ENCODE measurements at regions not wholly inside any gene's neighbourhood (a gene's known extent, or its start where the extent isn't known, plus 50 kb on each side); places are given as distances from the start of the nearest gene placed in this dataset.

- no peak for TF ChIP-seq REST (IDR thresholded peaks at IDR 0.05; ENCODE audit: unreplicated experiment)
- no peak for TF ChIP-seq ZNF462 (CRISPR knock-in tag; IDR thresholded peaks at IDR 0.05)
Observed at GRCh38 chr14:80080601-80081000, 130.7 kb downstream of the DIO2 start (continued).

- no peak overlapping the region for H2AFZ ChIP-seq
- H3K4me1 ChIP-seq (ENCODE audit: insufficient read depth): no peaks in the 10 kb centered on the region
- H3K4me1 Mint-ChIP-seq: no peaks in the 10 kb centered on the region; the same call in 2 of the 3 replicates
- peaks cover 2% of the 10 kb centered on the region for H3K27me3 Mint-ChIP-seq (ENCODE audit: insufficient read depth, low read depth, poor library complexity)
- H3K9me3 Mint-ChIP-seq: no peaks in the 10 kb centered on the region
- H3K79me2 ChIP-seq (replicated peaks; ENCODE audit: insufficient read depth): no peaks in the 10 kb centered on the region
- DNase-seq (ENCODE audit: low spot score): no peak
- no peak overlapping the region for H3K27ac ChIP-seq (ENCODE audit: low read depth)
- H3K4me3 Mint-ChIP-seq: no peak overlapping the region
- no peak for ATAC-seq
- no peaks in the 10 kb centered on the region for H3K36me3 ChIP-seq (ENCODE audit: insufficient read depth)
- no peaks in the 10 kb centered on the region for H4K20me1 ChIP-seq (replicated peaks; ENCODE audit: insufficient read depth)
- no peak overlapping the region for H3K27ac Mint-ChIP-seq
- no peaks in the 10 kb centered on the region for H3K36me3 Mint-ChIP-seq (ENCODE audit: low read depth)
- H3F3A ChIP-seq (replicated peaks; ENCODE audit: low read depth): no peaks in the 10 kb centered on the region
- no peaks in the 10 kb centered on the region for H3K27me3 ChIP-seq (ENCODE audit: insufficient read depth)
- H3K9me2 ChIP-seq (ENCODE audit: insufficient read depth): no peaks in the 10 kb centered on the region
- H3K4me2 ChIP-seq: no peak overlapping the region
- no peak overlapping the region for H3K4me3 ChIP-seq
- TF ChIP-seq ZNF114 (CRISPR knock-in tag; IDR thresholded peaks at IDR 0.05) (no peak), CTCF (conservative IDR thresholded peaks at IDR 0.05; ENCODE audit: low read depth in 2 of 2) (no peak), CREB1 (CRISPR knock-in tag; IDR thresholded peaks at IDR 0.05; ENCODE audit: low read depth) (no peak), NANOG (IDR thresholded peaks at IDR 0.05; ENCODE audit: borderline replicate concordance) (no peak), ZNF331 (CRISPR knock-in tag; IDR thresholded peaks at IDR 0.05; ENCODE audit: low read depth) (no peak), POLR2AphosphoS5 (IDR thresholded peaks at IDR 0.05; ENCODE audit: low read depth) (no peak), STAT1 (IDR thresholded peaks at IDR 0.05; ENCODE audit: unreplicated experiment) (no peak), EZH2 (IDR thresholded peaks at IDR 0.05; ENCODE audit: low read depth, unreplicated experiment) (no peak), REST (IDR thresholded peaks at IDR 0.05; ENCODE audit: unreplicated experiment) (no peak), JUNB (IDR thresholded peaks at IDR 0.05; ENCODE audit: unreplicated experiment) (no peak)
Observed at GRCh38 chr14:80078501-80078900, 132.8 kb downstream of the DIO2 start.
